Colon (tissue), 2 donors: ENCODE measurements at regions not wholly inside any gene's neighbourhood (a gene's known extent, or its start where the extent isn't known, plus 50 kb on each side); places are given as distances from the start of the nearest gene placed in this dataset.
"Not testable (repeated sequence)": the region's sequence is repeated elsewhere in the genome, so short reads cannot be mapped to it uniquely, and the experiment has no call there.

Source experiments
- FAIRE-seq: peaks from 2 replicates; lab custom pipeline; 2012; peaks lifted over from hg19 to GRCh38; lab: Jason Lieb, UNC
- donor health status: control.
- donor health status: control.

- no peak for FAIRE-seq
These were observed 252.2 kb upstream of the PLPP4 start for GRCh38 chr10:120204877-120205276.

GRCh38 chr10:120205368-120206018 lies 251.5 kb upstream of the PLPP4 start:
- no peak for FAIRE-seq

GRCh38 chr10:120208488-120208887 lies 248.5 kb upstream of the PLPP4 start:
- FAIRE-seq, result no peak

GRCh38 chr10:120209124-120209762 lies 247.8 kb upstream of the PLPP4 start:
- FAIRE-seq, result no peak

GRCh38 chr10:120212275-120212674 lies 244.8 kb upstream of the PLPP4 start:
- FAIRE-seq, result no peak

- not testable (repeated sequence) for FAIRE-seq
These were observed 243.7 kb upstream of the PLPP4 start for GRCh38 chr10:120213283-120213682.

GRCh38 chr10:120217736-120218135 lies 239.3 kb upstream of the PLPP4 start:
- FAIRE-seq, result no peak

- FAIRE-seq, result no peak
These were observed 235.0 kb upstream of the PLPP4 start for GRCh38 chr10:120221873-120222485.

GRCh38 chr10:120229641-120230040 lies 227.4 kb upstream of the PLPP4 start:
- no peak for FAIRE-seq

GRCh38 chr10:120239695-120240094 lies 217.3 kb upstream of the PLPP4 start:
- not testable (repeated sequence) for FAIRE-seq

- no peak for FAIRE-seq
These were observed 205.1 kb upstream of the PLPP4 start for GRCh38 chr10:120251821-120252442.

GRCh38 chr10:120253131-120253530 lies 203.9 kb upstream of the PLPP4 start:
- no peak for FAIRE-seq

- no peak for FAIRE-seq
These were observed 196.6 kb upstream of the PLPP4 start for GRCh38 chr10:120260456-120260855.

- no peak for FAIRE-seq
These were observed 194.0 kb upstream of the PLPP4 start for GRCh38 chr10:120262857-120263547.

GRCh38 chr10:120266022-120266421 lies 191.0 kb upstream of the PLPP4 start:
- FAIRE-seq, result no peak

- no peak for FAIRE-seq
These were observed 186.1 kb upstream of the PLPP4 start for GRCh38 chr10:120270906-120271305.

- FAIRE-seq, result no peak
These were observed 185.3 kb upstream of the PLPP4 start for GRCh38 chr10:120271696-120272095.

GRCh38 chr10:120272350-120272749 lies 184.7 kb upstream of the PLPP4 start:
- FAIRE-seq, result no peak

GRCh38 chr10:120278069-120278468 lies 179.0 kb upstream of the PLPP4 start:
- no peak for FAIRE-seq

GRCh38 chr10:120279196-120279595 lies 177.8 kb upstream of the PLPP4 start:
- FAIRE-seq, result no peak

GRCh38 chr10:120282421-120282820 lies 174.6 kb upstream of the PLPP4 start:
- no peak for FAIRE-seq

- FAIRE-seq, result no peak
These were observed 174.1 kb upstream of the PLPP4 start for GRCh38 chr10:120282846-120283492.
